ENCODE measurements at regions not wholly inside any gene's neighbourhood (a gene's known extent, or its start where the extent isn't known, plus 50 kb on each side); places are given as distances from the start of the nearest gene placed in this dataset.
A peak's percentile ranks its signal among the peaks of the same experiment; 100 is the strongest.

- peak overlapping the region; percentile 62 to 63 for H3K27ac ChIP-seq (ENCODE audit: low read depth in 1 of 2, low read length in 2 of 2)
- no peaks in the 10 kb centered on the region for H3K9me3 ChIP-seq (ENCODE audit: control insufficient read depth in 1 of 2, insufficient read depth in 1 of 2, low read length in 2 of 2)
- CTCF ChIA-PET = interaction anchor here (0.5 to 0.8 kb wide), 2 partner anchors 40 to 487 kb away, joined by 3 read pairs; no protein-coding TSS in a partner anchor
- Mint-ChIP-seq H3K27ac (peak overlapping the region; percentile 70), H3K9me3 (no peaks in the 10 kb centered on the region), H3K4me1 (ENCODE audit: low read depth) (peaks cover 42% of the 10 kb centered on the region), H3K27me3 (no peaks in the 10 kb centered on the region), H3K4me3 (peak overlapping the region; percentile 5), H3K36me3 (ENCODE audit: low read depth) (no peaks in the 10 kb centered on the region)
- no peaks in the 10 kb centered on the region for H3K36me3 ChIP-seq (ENCODE audit: insufficient read depth, low read length)
- DNase-seq (no peak), ATAC-seq (ENCODE audit: poor library complexity) (no peak)
- no peak for TF ChIP-seq CTCF (IDR thresholded peaks at IDR 0.05)
- H3K4me1 ChIP-seq (ENCODE audit: insufficient read depth, low read length) = peaks cover 21% of the 10 kb centered on the region
- POLR2A ChIA-PET = interaction anchor here (0.8 to 1.8 kb wide), 4 partner anchors 9 to 457 kb away, joined by 3 to 6 read pairs (median 3); partner anchors contain the start of genes ADAM10 and MINDY2
- no peaks in the 10 kb centered on the region for H3K27me3 ChIP-seq (ENCODE audit: control insufficient read depth in 1 of 2, insufficient read depth in 2 of 2, low read length in 2 of 2)
- intact Hi-C loops (cut with DNase I, micrococcal nuclease) = no loop called here
- H3K4me3 ChIP-seq (ENCODE audit: low read length) = no peak overlapping the region
Observed at GRCh38 chr15:58313810-58314592, 117.8 kb upstream of the LIPC start.

GRCh38 chr15:58314593-58315216 is 117.1 kb upstream of the LIPC start:
- no peak overlapping the region for H3K4me3 ChIP-seq (ENCODE audit: low read length)
- no peak for TF ChIP-seq CTCF (IDR thresholded peaks at IDR 0.05)
- Mint-ChIP-seq H3K27me3 (no peaks in the 10 kb centered on the region), H3K4me3 (peak overlapping the region; percentile 5), H3K4me1 (ENCODE audit: low read depth) (peaks cover 41% of the 10 kb centered on the region), H3K27ac (peak overlapping the region; percentile 70), H3K36me3 (ENCODE audit: low read depth) (no peaks in the 10 kb centered on the region), H3K9me3 (no peaks in the 10 kb centered on the region)
- no peaks in the 10 kb centered on the region for H3K9me3 ChIP-seq (ENCODE audit: control insufficient read depth in 1 of 2, insufficient read depth in 1 of 2, low read length in 2 of 2)
- ChIA-PET POLR2A (interaction anchor here (0.8 to 1.8 kb wide), 3 partner anchors 10 to 456 kb away, joined by 3 to 6 read pairs (median 3); partner anchors contain the start of genes ADAM10 and MINDY2), CTCF (interaction anchor here (0.5 to 0.8 kb wide), 2 partner anchors 41 to 486 kb away, joined by 3 read pairs; no protein-coding TSS in a partner anchor)
- ATAC-seq (ENCODE audit: poor library complexity) (peak; percentile 59), DNase-seq (peak in 3 of 14 experiments; percentile 12 to 61 (median 29))
- intact Hi-C loops (cut with DNase I, micrococcal nuclease) = no loop called here
- no peaks in the 10 kb centered on the region for H3K36me3 ChIP-seq (ENCODE audit: insufficient read depth, low read length)
- peaks cover 21% of the 10 kb centered on the region for H3K4me1 ChIP-seq (ENCODE audit: insufficient read depth, low read length)
- H3K27me3 ChIP-seq (ENCODE audit: control insufficient read depth in 1 of 2, insufficient read depth in 2 of 2, low read length in 2 of 2) = no peaks in the 10 kb centered on the region
- peak overlapping the region; percentile 62 to 63 for H3K27ac ChIP-seq (ENCODE audit: low read depth in 1 of 2, low read length in 2 of 2)

- no peak for TF ChIP-seq CTCF (IDR thresholded peaks at IDR 0.05)
Observed at GRCh38 chr15:58318517-58318916, 113.3 kb upstream of the LIPC start.

More at GRCh38 chr15:58318517-58318916, 113.3 kb upstream of the LIPC start:
- CTCF ChIA-PET = no interaction called here
- Histone ChIP-seq H3K9me3 (ENCODE audit: control insufficient read depth in 1 of 2, insufficient read depth in 1 of 2, low read length in 2 of 2) (no peaks in the 10 kb centered on the region), H3K27me3 (ENCODE audit: control insufficient read depth in 1 of 2, insufficient read depth in 2 of 2, low read length in 2 of 2) (no peaks in the 10 kb centered on the region), H3K4me3 (ENCODE audit: low read length) (no peak overlapping the region), H3K27ac (ENCODE audit: low read depth in 1 of 2, low read length in 2 of 2) (no peak overlapping the region), H3K4me1 (ENCODE audit: insufficient read depth, low read length) (peaks cover 17% of the 10 kb centered on the region), H3K36me3 (ENCODE audit: insufficient read depth, low read length) (no peaks in the 10 kb centered on the region)
- intact Hi-C loops (cut with DNase I, micrococcal nuclease) = no loop called here
- POLR2A ChIA-PET = no interaction called here
- H3K27ac Mint-ChIP-seq = no peak overlapping the region
- peaks cover 2% of the 10 kb centered on the region for H3K9me3 Mint-ChIP-seq
- H3K36me3 Mint-ChIP-seq (ENCODE audit: low read depth) = no peaks in the 10 kb centered on the region
- peaks cover 28% of the 10 kb centered on the region for H3K4me1 Mint-ChIP-seq (ENCODE audit: low read depth)
- DNase-seq (no peak), ATAC-seq (ENCODE audit: poor library complexity) (no peak)
- no peaks in the 10 kb centered on the region for H3K27me3 Mint-ChIP-seq
- H3K4me3 Mint-ChIP-seq = no peak overlapping the region

Data from CD4-positive, alpha-beta T cell (primary cell).